Choroid plexus epithelial cell (primary cell): ENCODE measurements at regions not wholly inside any gene's neighbourhood (a gene's known extent, or its start where the extent isn't known, plus 50 kb on each side); places are given as distances from the start of the nearest gene placed in this dataset.

Source experiments
- DNase-seq: peaks from one replicate; pipeline ENCODE4 v3.0.0-alpha.2; 2010; ENCODE audit warnings: low read depth
- H3K4me3 ChIP-seq: 2 replicates; pipeline ENCODE4 v1.5.1; 2011; ENCODE audit warnings: low read depth, mild to moderate bottlenecking, control low read depth, low read length, moderate library complexity
- TF ChIP-seq, protein P1 (sequence below): conservative IDR thresholded peaks from 2 replicates; pipeline ENCODE4 v1.5.1; 2011; ENCODE audit warnings: low read depth, mild to moderate bottlenecking, control low read depth, inconsistent platforms, low read length, moderate library complexity

DNA sequence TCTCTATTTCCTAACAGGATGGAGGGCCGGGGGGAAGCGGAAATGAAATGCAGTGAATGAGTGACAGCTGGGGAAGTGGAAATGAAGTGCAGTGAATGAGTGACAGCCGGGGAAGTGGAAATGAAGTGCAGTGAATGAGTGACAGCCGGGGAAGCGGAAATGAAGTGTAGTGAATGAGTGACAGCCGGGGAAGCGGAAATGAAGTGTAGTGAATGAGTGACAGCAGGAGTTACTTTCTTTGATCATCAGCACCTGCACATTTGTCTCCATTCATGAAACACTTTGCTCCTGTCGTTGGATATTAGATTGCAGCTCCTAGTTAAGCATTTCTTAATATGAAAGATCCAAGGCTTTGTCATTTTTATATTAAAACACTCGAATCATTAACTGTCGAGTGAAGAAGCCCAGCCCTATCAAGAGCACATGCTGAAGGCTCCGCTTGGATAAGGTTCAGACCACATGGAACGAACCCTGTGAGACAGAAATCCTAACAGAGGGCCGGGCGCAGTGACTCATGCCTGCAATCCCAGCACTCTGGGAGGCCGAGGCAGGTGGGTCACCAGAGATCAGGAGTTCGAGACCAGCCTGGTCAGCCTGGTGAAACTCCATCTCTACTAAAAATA is 406.0 kb upstream of the ADARB2 start:
- DNase-seq = no peak
- TF ChIP-seq, protein P1, sequence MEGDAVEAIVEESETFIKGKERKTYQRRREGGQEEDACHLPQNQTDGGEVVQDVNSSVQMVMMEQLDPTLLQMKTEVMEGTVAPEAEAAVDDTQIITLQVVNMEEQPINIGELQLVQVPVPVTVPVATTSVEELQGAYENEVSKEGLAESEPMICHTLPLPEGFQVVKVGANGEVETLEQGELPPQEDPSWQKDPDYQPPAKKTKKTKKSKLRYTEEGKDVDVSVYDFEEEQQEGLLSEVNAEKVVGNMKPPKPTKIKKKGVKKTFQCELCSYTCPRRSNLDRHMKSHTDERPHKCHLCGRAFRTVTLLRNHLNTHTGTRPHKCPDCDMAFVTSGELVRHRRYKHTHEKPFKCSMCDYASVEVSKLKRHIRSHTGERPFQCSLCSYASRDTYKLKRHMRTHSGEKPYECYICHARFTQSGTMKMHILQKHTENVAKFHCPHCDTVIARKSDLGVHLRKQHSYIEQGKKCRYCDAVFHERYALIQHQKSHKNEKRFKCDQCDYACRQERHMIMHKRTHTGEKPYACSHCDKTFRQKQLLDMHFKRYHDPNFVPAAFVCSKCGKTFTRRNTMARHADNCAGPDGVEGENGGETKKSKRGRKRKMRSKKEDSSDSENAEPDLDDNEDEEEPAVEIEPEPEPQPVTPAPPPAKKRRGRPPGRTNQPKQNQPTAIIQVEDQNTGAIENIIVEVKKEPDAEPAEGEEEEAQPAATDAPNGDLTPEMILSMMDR = no peak
- H3K4me3 ChIP-seq = no peak overlapping the region

DNA sequence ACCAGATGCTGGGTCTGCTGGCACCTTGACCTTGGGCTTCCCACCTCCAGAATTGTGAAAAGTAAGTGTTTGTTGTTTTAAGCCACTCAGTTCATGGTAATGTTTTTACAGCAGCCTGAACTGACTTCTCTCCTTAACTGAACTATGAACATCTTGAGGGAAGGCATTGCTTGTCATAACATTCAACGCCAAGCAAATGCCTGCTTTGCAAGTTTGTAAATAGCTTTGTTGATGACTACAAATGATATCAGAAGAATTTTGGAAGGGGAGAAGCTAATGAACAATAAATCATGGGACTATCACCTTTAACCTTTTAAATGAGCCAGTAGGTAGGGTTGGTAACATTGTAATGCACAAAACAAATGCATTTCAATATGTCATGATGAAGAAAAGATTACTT is 402.4 kb upstream of the ADARB2 start:
- DNase-seq = no peak
- TF ChIP-seq, protein P1 = no peak
- no peak overlapping the region for H3K4me3 ChIP-seq

DNA sequence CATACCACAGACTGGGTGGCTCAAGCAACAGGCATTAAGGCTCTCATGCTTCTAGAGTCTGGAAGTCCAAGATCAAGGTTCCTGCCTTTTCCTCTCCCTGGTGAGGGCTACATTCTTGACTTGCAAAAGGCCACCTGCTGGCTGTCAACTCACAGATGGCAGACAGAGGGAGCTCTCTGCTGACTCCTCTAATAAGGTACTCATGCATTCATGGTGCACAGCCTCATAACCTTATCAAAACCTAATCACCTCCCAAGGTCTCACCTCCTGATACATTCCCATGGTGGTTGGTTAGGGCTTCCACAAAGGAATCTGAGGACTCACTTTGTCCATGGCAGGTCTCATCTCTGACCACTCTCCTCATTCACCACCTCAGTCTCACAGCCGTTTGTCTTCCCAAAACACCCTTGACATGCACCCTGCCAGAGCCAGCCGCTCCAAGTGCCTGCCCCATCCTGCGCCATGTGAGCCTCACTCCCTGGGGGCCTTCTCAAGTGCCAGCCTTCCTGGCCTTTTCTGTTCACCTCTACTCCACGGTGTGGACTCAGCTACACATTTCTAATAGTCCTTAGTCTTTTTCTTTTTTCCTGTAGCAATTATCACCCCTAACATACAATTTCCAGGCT is 400.3 kb upstream of the ADARB2 start:
- no peak for DNase-seq
- H3K4me3 ChIP-seq = no peak overlapping the region
- TF ChIP-seq, protein P1 = no peak

DNA sequence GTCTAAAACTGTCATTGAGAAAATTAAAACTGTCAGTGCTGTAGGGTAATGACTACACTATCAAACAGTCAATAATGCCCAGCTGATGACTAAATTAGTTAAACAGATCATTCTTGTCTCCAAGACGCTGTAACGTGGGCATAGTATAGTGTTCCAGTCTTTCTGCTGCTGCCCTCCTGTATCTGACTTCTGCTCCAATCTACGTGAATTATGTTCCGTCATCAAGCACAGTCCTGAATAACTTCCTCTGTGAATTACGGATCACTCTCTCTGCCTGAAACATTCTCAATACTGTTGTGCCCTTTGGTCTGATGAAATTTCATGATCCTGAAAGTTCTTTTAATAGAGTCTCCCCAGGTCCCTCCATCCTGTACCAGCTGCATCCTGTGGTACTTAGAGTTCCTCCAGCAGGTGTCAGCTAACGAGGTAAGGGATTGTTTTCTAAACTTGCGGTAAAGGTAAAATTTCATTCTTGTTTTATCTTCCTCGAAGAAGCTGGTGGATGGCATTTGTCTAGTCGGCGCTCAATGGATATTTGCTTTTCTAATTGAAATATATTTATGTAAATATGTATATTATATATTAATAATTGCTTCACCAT is 393.5 kb upstream of the ADARB2 start:
- H3K4me3 ChIP-seq = no peak overlapping the region
- TF ChIP-seq, protein P1 = no peak
- no peak for DNase-seq

DNA sequence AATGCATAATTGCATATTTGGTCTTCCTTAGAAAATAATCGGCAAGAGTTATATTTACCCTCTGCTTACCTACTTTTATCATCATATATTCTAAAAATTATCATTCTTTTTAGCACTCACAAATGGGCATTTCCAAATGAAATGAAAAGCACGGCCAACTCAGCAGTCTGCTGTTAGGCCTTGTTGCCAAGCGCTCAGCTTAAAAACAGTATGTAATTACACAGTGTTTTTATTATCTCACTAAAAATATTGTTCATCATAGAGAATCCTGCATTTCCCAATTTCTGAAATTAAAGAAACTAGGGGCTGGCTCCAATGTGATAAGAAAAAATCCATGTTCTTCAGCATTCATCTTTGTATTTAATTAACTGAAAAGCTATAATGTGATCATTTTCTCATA is 391.7 kb upstream of the ADARB2 start:
- DNase-seq = no peak
- TF ChIP-seq, protein P1 = no peak
- H3K4me3 ChIP-seq = no peak overlapping the region

DNA sequence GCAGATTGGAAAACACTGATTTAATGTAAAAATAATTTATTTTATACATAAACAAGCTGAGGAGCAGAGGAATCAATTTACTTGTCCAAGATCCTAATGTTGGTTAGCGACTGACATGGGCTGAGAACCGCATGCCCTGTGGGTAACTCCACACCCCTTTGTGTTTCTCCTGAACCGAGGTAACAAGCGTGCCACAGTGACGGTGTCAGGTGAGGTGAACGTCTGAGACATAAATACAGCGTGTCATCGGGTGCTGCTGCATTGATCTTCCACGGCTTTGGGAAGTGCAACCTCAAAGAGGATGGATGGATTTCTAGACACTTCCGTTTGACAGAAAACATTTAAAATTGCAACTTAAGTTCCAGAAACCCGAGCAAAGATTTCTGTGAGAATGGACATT is 386.8 kb upstream of the ADARB2 start:
- TF ChIP-seq, protein P1 = no peak
- no peak overlapping the region for H3K4me3 ChIP-seq
- DNase-seq = no peak
